PC-3 (cell line): ENCODE measurements at regions not wholly inside any gene's neighbourhood (a gene's known extent, or its start where the extent isn't known, plus 50 kb on each side); places are given as distances from the start of the nearest gene placed in this dataset.

Source experiments
- ATAC-seq: fragments of 200-7000 bp; cut with Tn5 transposase; 2 replicates; pipeline ENCODE4 v1.9.1; 2020; ENCODE audit warnings: mild to moderate bottlenecking, moderate library complexity
- BruUV-seq: library from RNA; stranded (reverse); fragments of 400-500 nt; replicated peaks from 2 replicates; lab custom pipeline; 2021; lab: Mats Ljungman, UMichigan
- CTCF ChIA-PET: fragments of 300-600 bp; sonication (Branson Sonifier 250); formaldehyde crosslinking; loops from one replicate; lab custom pipeline; 2022; ENCODE audit warnings: antibody characterized with exemption; lab: Charles Lee
- POLR2A ChIA-PET: fragments of 300-600 bp; sonication (Branson Sonifier 250); formaldehyde crosslinking; loops from one replicate; lab custom pipeline; 2022; ENCODE audit warnings: antibody characterized with exemption; ENCODE audit not compliant: unreplicated experiment; lab: Charles Lee
- DNase-seq: peaks from one replicate; pipeline ENCODE4 v3.0.0-alpha.2; 2015
- H2AFZ ChIP-seq: fragments of 300-600 bp; sonication (generic); 2 replicates; pipeline ENCODE4 v1.6.0; 2016; ENCODE audit warnings: antibody characterized with exemption, low read length
- H3F3A ChIP-seq: fragments of 300-600 bp; sonication (generic); one replicate; pipeline ENCODE4 v1.6.0; 2017; ENCODE audit warnings: antibody characterized with exemption, low read length, control low read depth, mild to moderate bottlenecking; ENCODE audit not compliant: unreplicated experiment
- H3K27ac ChIP-seq: fragments of 300-600 bp; sonication (generic); 2 replicates; pipeline ENCODE4 v1.5.1; 2016; ENCODE audit warnings: mild to moderate bottlenecking, low read length
- H3K27me3 ChIP-seq: fragments of 300-600 bp; sonication (generic); 2 replicates; pipeline ENCODE4 v1.6.1; 2016; ENCODE audit warnings: low read length, mixed read lengths
- H3K36me3 ChIP-seq: fragments of 300-600 bp; sonication (generic); 2 replicates; pipeline ENCODE4 v1.6.1; 2016; ENCODE audit warnings: low read depth, mixed run types, low read length, mixed read lengths
- H3K4me1 ChIP-seq: fragments of 300-600 bp; sonication (generic); 2 replicates; pipeline ENCODE4 v1.5.1; 2016; ENCODE audit warnings: low read length; ENCODE audit not compliant: insufficient read depth
- H3K4me2 ChIP-seq: fragments of 300-600 bp; sonication (generic); 2 replicates; pipeline ENCODE4 v1.6.0; 2016; ENCODE audit warnings: low read length
- H3K4me3 ChIP-seq: fragments of 300-600 bp; sonication (generic); 2 replicates; pipeline ENCODE4 v1.5.1; 2016; ENCODE audit warnings: mild to moderate bottlenecking, low read length, mixed read lengths
- H3K79me2 ChIP-seq: fragments of 300-600 bp; sonication (generic); 2 replicates; pipeline ENCODE4 v1.6.1; 2017; ENCODE audit warnings: low read length, mixed read lengths
- H3K9ac ChIP-seq: fragments of 300-600 bp; sonication (generic); 2 replicates; pipeline ENCODE4 v1.6.0; 2016; ENCODE audit warnings: mild to moderate bottlenecking, low read length
- H3K9me2 ChIP-seq: fragments of 300-600 bp; sonication (generic); replicated peaks from 2 replicates; pipeline ENCODE4 v1.6.1; 2016; ENCODE audit warnings: mixed run types, low read length, mixed read lengths
- H3K9me3 ChIP-seq: fragments of 300-600 bp; sonication (generic); 2 replicates; pipeline ENCODE4 v1.6.1; 2016; ENCODE audit warnings: low read length, mixed read lengths
- H4K20me1 ChIP-seq: fragments of 300-600 bp; sonication (generic); 2 replicates; pipeline ENCODE4 v1.6.1; 2016; ENCODE audit warnings: low read length, mixed read lengths
- CTCF ChIP-seq: fragments of 300-600 bp; sonication (generic); conservative IDR thresholded peaks from 2 replicates; pipeline ENCODE4 v1.5.1; 2017; ENCODE audit warnings: antibody characterized with exemption, low read depth, mild to moderate bottlenecking, low read length
- EZH2 ChIP-seq: fragments of 300-600 bp; sonication (generic); IDR thresholded peaks from one replicate; pipeline ENCODE4 v1.6.1; 2017; ENCODE audit warnings: antibody characterized with exemption, mild to moderate bottlenecking, low read length; ENCODE audit not compliant: unreplicated experiment
- EZH2phosphoT487 ChIP-seq: fragments of 300-600 bp; sonication (generic); IDR thresholded peaks from 2 replicates; pipeline ENCODE4 v1.6.1; 2018; ENCODE audit warnings: mild to moderate bottlenecking, antibody characterized with exemption, low read length, borderline replicate concordance
- intact Hi-C: fragments of 100-400 bp; cut with micrococcal nuclease; formaldehyde crosslinking; loops from 2 replicates; pipeline ENCODE4 v1.9.0; 2023

- Histone ChIP-seq H3K4me1 (no peaks in the 10 kb centered on the region), H3K4me2 (no peak overlapping the region), H4K20me1 (no peaks in the 10 kb centered on the region), H3K79me2 (no peaks in the 10 kb centered on the region), H3K9me3 (no peaks in the 10 kb centered on the region), H3K4me3 (no peak overlapping the region), H3K36me3 (no peaks in the 10 kb centered on the region), H3K9ac (no peak overlapping the region), H3K27me3 (peaks cover 46% of the 10 kb centered on the region), H2AFZ (no peak overlapping the region), H3F3A (no peaks in the 10 kb centered on the region), H3K27ac (no peak overlapping the region), H3K9me2 (no peaks in the 10 kb centered on the region)
- TF ChIP-seq EZH2 (no peak), CTCF (no peak), EZH2phosphoT487 (no peak)
- intact Hi-C loops: no loop called here
- ChIA-PET POLR2A (no interaction called here), CTCF (no interaction called here)
- ATAC-seq: no peak
- DNase-seq: no peak
- BruUV-seq: no TSS peak
These were observed 124.5 kb upstream of the SYT13 start for GRCh38 chr11:45410391-45411227.

GRCh38 chr11:45409587-45409986 is 123.4 kb upstream of the SYT13 start:
- Histone ChIP-seq H3K9ac (no peak overlapping the region), H2AFZ (no peak overlapping the region), H3K4me1 (no peaks in the 10 kb centered on the region), H3K79me2 (no peaks in the 10 kb centered on the region), H3K36me3 (no peaks in the 10 kb centered on the region), H3K9me3 (no peaks in the 10 kb centered on the region), H3K4me2 (no peak overlapping the region), H3K27ac (no peak overlapping the region), H3F3A (no peaks in the 10 kb centered on the region), H4K20me1 (no peaks in the 10 kb centered on the region), H3K9me2 (no peaks in the 10 kb centered on the region), H3K27me3 (peaks cover 42% of the 10 kb centered on the region), H3K4me3 (no peak overlapping the region)
- ChIA-PET POLR2A (no interaction called here), CTCF (no interaction called here)
- DNase-seq: no peak
- TF ChIP-seq CTCF: no peak
- TF ChIP-seq EZH2: no peak
- no peak for TF ChIP-seq EZH2phosphoT487
- ATAC-seq: no peak
- BruUV-seq: no TSS peak
- intact Hi-C loops: no loop called here

GRCh38 chr11:45407226-45407625 is 121.1 kb upstream of the SYT13 start:
- DNase-seq (no peak), ATAC-seq (no peak)
- Histone ChIP-seq H2AFZ (no peak overlapping the region), H3K4me2 (no peak overlapping the region), H3K27ac (no peak overlapping the region), H4K20me1 (no peaks in the 10 kb centered on the region), H3K9me2 (no peaks in the 10 kb centered on the region), H3K4me3 (no peak overlapping the region), H3K79me2 (no peaks in the 10 kb centered on the region), H3K36me3 (no peaks in the 10 kb centered on the region), H3K4me1 (no peaks in the 10 kb centered on the region), H3K9me3 (no peaks in the 10 kb centered on the region), H3F3A (no peaks in the 10 kb centered on the region), H3K9ac (no peak overlapping the region), H3K27me3 (peaks cover 34% of the 10 kb centered on the region)
- intact Hi-C loops: no loop called here
- no TSS peak for BruUV-seq
- ChIA-PET CTCF (no interaction called here), POLR2A (no interaction called here)
- TF ChIP-seq EZH2phosphoT487 (no peak), EZH2 (no peak), CTCF (no peak)
